H4 (cell line): ENCODE measurements at regions not wholly inside any gene's neighbourhood (a gene's known extent, or its start where the extent isn't known, plus 50 kb on each side); places are given as distances from the start of the nearest gene placed in this dataset.
"Not testable (repeated sequence)": the region's sequence is repeated elsewhere in the genome, so short reads cannot be mapped to it uniquely, and the experiment has no call there.

ENCODE experiments used
- DNase-seq: peaks from one replicate; pipeline ENCODE4 v3.0.0-alpha.2; 2015; ENCODE audit warnings: low spot score

DNA sequence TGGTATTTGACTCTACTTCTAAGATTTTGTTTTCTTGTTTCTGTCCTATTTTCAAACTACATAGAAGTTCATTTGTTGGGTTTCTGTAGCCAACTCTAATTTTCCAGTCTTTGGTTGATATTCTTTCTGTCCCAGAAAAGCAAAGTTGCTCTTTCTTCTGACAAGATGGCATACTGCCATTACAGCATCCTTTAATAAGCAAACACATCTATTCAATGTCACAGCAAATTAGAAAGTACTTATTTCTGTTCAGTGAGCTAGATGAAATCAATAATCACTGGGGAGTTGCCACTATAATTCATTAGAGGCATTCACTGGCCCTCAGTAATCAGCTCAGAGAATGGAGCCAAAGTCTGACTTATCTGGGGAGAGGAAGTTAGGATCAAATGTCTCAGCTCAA lies 1258.0 kb upstream of the IGFBP7 start:
- DNase-seq = no peak

GRCh38 chr4:58360354-58361133 lies 1250.4 kb upstream of the IGFBP7 start:
- no peak for DNase-seq

DNA sequence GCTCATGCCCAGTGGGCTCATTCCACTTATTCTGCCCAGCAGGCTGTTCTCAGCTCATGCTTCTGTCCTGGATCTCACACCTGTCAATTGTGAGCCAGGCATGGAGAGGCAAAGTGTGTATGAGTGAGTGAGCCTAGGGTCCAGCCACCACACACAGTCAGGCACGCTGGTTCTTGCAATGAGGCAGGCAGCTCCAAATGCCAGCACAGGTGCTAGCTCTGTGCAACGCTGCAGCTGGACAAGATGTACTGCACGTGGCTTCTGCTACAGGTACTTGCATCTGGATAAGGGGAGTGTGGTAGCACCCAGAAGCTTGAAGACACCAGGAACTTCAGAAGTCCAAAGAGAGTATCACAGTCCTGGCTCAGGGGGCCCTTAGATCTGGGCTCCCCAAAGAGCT lies 1249.4 kb upstream of the IGFBP7 start:
- no peak for DNase-seq

DNA sequence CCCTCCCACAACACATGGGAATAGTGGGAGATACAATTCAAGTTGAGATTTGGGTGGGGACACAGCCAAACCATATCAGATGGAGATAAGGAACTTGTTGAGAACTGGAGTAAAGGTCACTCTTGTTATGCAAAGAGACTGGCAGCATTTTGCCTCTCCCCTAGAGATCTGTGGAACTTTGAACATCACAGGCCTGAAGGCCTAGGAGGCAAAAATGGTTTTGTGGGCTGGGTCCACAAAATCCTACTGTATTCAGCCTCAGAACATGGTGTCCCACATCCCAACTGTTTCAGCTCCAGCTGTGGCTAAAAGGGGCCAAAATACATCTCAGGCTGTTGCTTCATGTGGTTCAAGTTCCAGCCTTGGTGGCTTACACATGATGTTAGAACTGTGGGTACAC lies 1247.8 kb upstream of the IGFBP7 start:
- no peak for DNase-seq

DNA sequence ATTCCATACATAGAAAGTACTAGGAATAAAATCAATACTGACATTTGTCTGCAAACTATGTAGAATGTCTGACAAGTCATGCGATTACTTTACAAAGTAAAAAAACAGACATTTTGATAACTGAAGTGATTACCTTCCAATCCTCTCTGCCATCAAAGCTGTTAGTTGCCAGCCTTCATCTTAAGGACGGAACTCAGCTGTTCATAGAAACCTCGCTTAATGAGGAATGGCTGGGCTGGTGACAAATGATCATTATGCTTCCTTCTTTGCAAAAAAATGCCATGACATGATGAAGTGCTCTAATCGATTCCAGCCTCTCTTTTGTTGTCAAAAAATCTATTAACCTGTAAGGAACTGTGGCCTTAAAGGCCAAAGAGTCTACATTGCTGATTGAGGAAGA lies 1214.9 kb upstream of the IGFBP7 start:
- DNase-seq = no peak

- no peak for DNase-seq
Observed at GRCh38 chr4:58313444-58313843, 1203.3 kb upstream of the IGFBP7 start.

- no peak for DNase-seq
Observed at GRCh38 chr4:58303456-58303855, 1193.3 kb upstream of the IGFBP7 start.

- no peak for DNase-seq
Observed at GRCh38 chr4:58301376-58301999, 1191.3 kb upstream of the IGFBP7 start.

- no peak for DNase-seq
Observed at GRCh38 chr4:58286335-58286734, 1176.2 kb upstream of the IGFBP7 start.

DNA sequence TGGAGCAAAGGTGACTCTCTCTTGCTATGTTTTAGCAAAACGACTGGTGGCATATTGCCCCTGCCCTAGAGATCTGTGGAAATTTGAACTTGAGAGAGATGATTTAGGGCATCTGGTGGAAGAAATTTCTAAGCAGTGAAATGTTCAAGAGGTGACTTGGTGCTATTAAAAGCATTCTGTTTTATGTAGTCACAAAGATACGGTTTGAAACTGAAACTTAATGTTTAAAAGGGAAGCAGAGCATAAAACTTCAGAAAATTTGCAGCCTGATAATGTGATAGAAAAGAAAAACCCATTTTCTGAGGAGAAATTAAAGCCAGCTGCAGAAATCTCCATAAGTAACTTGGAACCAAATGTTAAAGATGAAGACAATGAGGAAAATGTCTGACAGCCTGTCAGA lies 1170.7 kb upstream of the IGFBP7 start:
- DNase-seq = not testable (repeated sequence)

- no peak for DNase-seq
Observed at GRCh38 chr4:58275856-58276255, 1165.7 kb upstream of the IGFBP7 start.

DNA sequence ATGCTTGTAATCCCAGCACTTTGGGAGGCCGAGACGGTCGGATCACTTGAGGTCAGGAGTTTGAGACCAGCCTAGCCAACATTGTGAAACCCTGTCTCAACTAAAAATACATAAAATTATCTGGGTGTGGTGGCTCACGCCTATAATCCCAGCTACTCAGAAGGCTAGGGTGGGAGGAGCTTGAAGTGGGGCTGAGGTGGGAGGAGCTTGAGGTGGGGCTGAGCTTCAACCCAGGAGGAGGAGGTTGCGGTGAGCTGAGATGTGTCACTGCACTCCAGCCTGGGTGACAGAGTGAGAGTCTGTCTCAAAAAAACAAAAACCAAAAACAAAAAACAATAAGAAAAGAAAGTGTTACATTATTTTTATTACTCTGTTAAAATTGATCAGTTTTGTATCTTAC lies 1164.4 kb upstream of the IGFBP7 start:
- no peak for DNase-seq

GRCh38 chr4:58272311-58272710 lies 1162.1 kb upstream of the IGFBP7 start:
- no peak for DNase-seq

- no peak for DNase-seq
Observed at GRCh38 chr4:58265734-58266133, 1155.5 kb upstream of the IGFBP7 start.

- no peak for DNase-seq
Observed at GRCh38 chr4:58261526-58261925, 1151.3 kb upstream of the IGFBP7 start.

GRCh38 chr4:58254291-58254690 lies 1144.1 kb upstream of the IGFBP7 start:
- no peak for DNase-seq

DNA sequence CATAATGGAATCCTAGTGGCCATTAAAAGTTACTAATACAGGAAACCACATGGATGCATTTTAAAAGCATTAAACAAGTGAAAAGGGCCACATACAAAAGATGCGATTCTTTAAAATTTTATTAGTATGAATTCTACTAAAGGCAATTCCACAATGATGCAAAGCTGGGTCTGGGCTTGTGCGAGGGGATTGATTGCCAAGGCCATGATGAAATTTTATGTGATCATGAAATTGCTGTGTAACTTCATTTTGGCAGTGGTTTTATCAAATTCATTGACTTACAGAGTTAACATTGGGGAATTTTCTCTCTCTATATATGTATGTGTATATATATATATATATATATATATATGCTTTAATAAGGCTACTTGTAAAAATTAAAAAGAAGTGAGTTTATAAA lies 1142.5 kb upstream of the IGFBP7 start:
- no peak for DNase-seq

- no peak for DNase-seq
Observed at GRCh38 chr4:58247792-58248191, 1137.6 kb upstream of the IGFBP7 start.

DNA sequence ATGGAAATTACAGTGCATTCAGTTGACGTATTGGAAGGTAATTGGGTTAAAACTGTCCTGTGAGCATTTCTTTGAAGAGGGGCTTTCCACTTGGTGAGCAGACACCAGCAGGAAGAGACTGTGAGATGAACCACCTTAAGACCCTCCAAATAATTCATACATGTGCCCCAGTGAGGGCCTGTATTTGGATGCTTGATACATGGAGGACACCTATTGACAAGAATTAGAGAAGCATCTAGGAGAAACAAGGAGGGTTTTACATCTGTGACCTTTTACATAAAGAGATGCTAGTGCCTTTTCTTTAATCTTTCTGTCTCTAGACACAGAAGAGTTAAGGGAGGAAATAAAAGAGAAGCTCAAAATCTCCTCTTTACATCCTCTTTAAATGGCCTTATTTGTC lies 1115.3 kb upstream of the IGFBP7 start:
- no peak for DNase-seq

GRCh38 chr4:58219179-58219578 lies 1109.0 kb upstream of the IGFBP7 start:
- DNase-seq = no peak

GRCh38 chr4:58216461-58216860 lies 1106.3 kb upstream of the IGFBP7 start:
- DNase-seq = no peak

- DNase-seq = no peak
Observed at GRCh38 chr4:58214376-58214775, 1104.2 kb upstream of the IGFBP7 start.

DNA sequence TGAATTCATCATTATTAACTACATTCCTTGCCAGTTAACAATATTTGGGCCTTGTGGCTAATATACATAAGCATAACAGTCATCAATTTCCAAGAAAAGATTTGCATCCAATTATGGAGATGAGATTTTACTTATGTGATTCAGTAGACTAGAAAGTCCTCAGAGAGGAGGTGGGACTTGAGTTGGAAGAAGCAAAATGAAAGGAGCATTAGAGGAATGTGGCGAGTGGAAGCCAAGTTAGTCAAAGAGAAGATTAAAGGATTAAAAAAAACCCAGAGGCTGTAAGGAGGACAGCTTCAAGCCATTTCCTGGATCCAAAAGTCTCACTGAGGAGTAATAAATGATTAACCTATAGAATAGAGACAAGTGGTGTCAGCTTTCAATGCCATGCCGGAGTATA lies 1099.4 kb upstream of the IGFBP7 start:
- no peak for DNase-seq

DNA sequence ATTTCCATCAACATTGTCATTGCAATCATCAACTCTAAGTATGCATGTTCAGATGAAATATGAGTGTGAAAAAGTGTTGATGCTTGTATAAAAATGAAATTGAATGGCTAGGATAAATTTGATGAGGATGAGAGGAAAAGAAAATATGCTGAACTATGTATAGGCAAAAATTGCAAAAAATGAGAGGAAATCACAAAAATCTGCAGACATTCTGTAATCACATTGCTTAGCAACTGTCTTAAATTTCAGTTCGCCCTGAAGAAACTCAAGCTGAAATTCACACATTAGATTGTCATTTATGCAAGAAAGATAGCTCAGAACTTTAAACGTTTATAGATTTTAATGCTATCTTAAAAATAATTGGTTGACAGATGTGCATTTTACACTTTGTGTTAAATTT lies 1098.8 kb upstream of the IGFBP7 start:
- no peak for DNase-seq
